ENCODE measurements at regions not wholly inside any gene's neighbourhood (a gene's known extent, or its start where the extent isn't known, plus 50 kb on each side); places are given as distances from the start of the nearest gene placed in this dataset.

GRCh38 chr11:38819981-38820380 lies 2221.9 kb upstream of the RAG2 start:
- TF ChIP-seq CBX8 (IDR thresholded peaks at IDR 0.05) (no peak), MAX (IDR thresholded peaks at IDR 0.05) (no peak), HEYL (CRISPR knock-in tag; IDR thresholded peaks at IDR 0.05) (no peak), POLR2A (IDR thresholded peaks at IDR 0.05; ENCODE audit: low read length) (no peak), CTCF (IDR thresholded peaks at IDR 0.05) (no peak), FOXS1 (CRISPR knock-in tag; IDR thresholded peaks at IDR 0.05) (no peak), CHD2 (IDR thresholded peaks at IDR 0.05; ENCODE audit: low read length, partially characterized antibody) (no peak), MYC (IDR thresholded peaks at IDR 0.05; ENCODE audit: borderline replicate concordance, low read length) (no peak), EP300 (IDR thresholded peaks at IDR 0.05) (no peak), ESRRA (IDR thresholded peaks at IDR 0.05; ENCODE audit: borderline replicate concordance, low read length) (no peak), BCL3 (IDR thresholded peaks at IDR 0.05) (no peak), ZNF302 (CRISPR knock-in tag; IDR thresholded peaks at IDR 0.05) (no peak)
